SK-N-SH treated with all-trans-retinoic acid at 6 μM for 48 hours (cell line): ENCODE measurements at regions not wholly inside any gene's neighbourhood (a gene's known extent, or its start where the extent isn't known, plus 50 kb on each side); places are given as distances from the start of the nearest gene placed in this dataset.
"Not testable (repeated sequence)": the region's sequence is repeated elsewhere in the genome, so short reads cannot be mapped to it uniquely, and the experiment has no call there.

Experiments used
- ARNTL ChIP-seq: fragments of 450-650 bp; formaldehyde crosslinking; IDR thresholded peaks from 2 replicates; pipeline ENCODE4 v1.5.0; 2020; ENCODE audit warnings: low read depth, mild to moderate bottlenecking, moderate library complexity, borderline replicate concordance
- CSDC2 ChIP-seq: fragments of 250-450 bp; sonication (Bioruptor Pico); IDR thresholded peaks from 2 replicates; pipeline ENCODE4 v1.5.0; 2020; ENCODE audit warnings: mild to moderate bottlenecking, moderate library complexity
- ESRRG ChIP-seq: fragments of 250-450 bp; sonication (Bioruptor Pico); IDR thresholded peaks from 2 replicates; pipeline ENCODE4 v1.6.1; 2021; ENCODE audit warnings: mild to moderate bottlenecking
- GLIS3 ChIP-seq: fragments of 250-450 bp; sonication (Bioruptor Pico); IDR thresholded peaks from 2 replicates; pipeline ENCODE4 v1.5.0; 2020; ENCODE audit warnings: mild to moderate bottlenecking, moderate library complexity
- PPARA ChIP-seq: fragments of 250-450 bp; sonication (Bioruptor Pico); IDR thresholded peaks from 2 replicates; pipeline ENCODE4 v1.5.0; 2020; ENCODE audit warnings: mild to moderate bottlenecking, borderline replicate concordance
- RARB ChIP-seq: fragments of 250-450 bp; sonication (Bioruptor Pico); IDR thresholded peaks from 2 replicates; pipeline ENCODE4 v1.8.0; 2021; ENCODE audit warnings: mild to moderate bottlenecking, moderate library complexity
- TOX ChIP-seq: fragments of 250-450 bp; sonication (Bioruptor Pico); IDR thresholded peaks from 2 replicates; pipeline ENCODE4 v1.8.0; 2021; ENCODE audit warnings: mild to moderate bottlenecking, moderate library complexity, borderline replicate concordance
- ZFP30 ChIP-seq: fragments of 450-650 bp; formaldehyde crosslinking; IDR thresholded peaks from 2 replicates; pipeline ENCODE4 v1.5.0; 2022; ENCODE audit warnings: mild to moderate bottlenecking, moderate library complexity
- ZNF565 ChIP-seq: fragments of 450-650 bp; formaldehyde crosslinking; conservative IDR thresholded peaks from 2 replicates; pipeline ENCODE4 v1.5.0; 2020; ENCODE audit warnings: low read depth, mild to moderate bottlenecking, moderate library complexity
- ZNF8 ChIP-seq: fragments of 450-650 bp; formaldehyde crosslinking; IDR thresholded peaks from 2 replicates; pipeline ENCODE4 v1.5.0; 2020; ENCODE audit warnings: mild to moderate bottlenecking, moderate library complexity
- TF ChIP-seq, protein P1 (sequence below): fragments of 250-450 bp; sonication (Bioruptor Pico); IDR thresholded peaks from 2 replicates; pipeline ENCODE4 v1.5.1; 2020; ENCODE audit warnings: low read depth, mild to moderate bottlenecking, moderate library complexity
- TF ChIP-seq, protein P2 (sequence below): fragments of 250-450 bp; sonication (Bioruptor Pico); IDR thresholded peaks from 2 replicates; pipeline ENCODE4 v1.5.1; 2021; ENCODE audit warnings: mild to moderate bottlenecking, moderate library complexity
- TF ChIP-seq, protein P3 (sequence below): fragments of 250-450 bp; sonication (Bioruptor Pico); IDR thresholded peaks from 2 replicates; pipeline ENCODE4 v1.8.0; 2020; ENCODE audit warnings: mild to moderate bottlenecking, moderate library complexity, borderline replicate concordance
- TF ChIP-seq, protein P4 (sequence below): fragments of 250-450 bp; sonication (Bioruptor Pico); IDR thresholded peaks from 2 replicates; pipeline ENCODE4 v1.5.0; 2020; ENCODE audit warnings: mild to moderate bottlenecking, moderate library complexity

DNA sequence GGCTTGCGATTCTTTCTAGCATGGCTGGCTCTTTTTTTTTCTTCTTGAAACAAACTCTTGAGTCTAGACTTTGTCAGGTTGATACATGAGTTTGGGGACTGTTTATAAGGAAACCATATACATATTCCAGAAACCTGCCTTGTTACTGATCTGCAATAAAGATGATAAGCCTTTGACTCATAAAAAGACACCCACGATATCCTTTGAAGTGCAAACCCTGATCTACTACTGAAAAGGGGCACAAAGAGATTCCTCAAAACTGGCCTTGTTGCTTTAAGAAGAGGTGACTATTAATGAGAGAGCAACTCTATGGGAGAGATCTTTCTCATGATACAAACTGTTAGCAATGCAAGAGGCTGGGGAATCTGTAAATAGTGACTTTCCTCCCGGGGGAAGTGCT is 247.1 kb downstream of the ANKRD30B start:
- TF ChIP-seq, protein P1, sequence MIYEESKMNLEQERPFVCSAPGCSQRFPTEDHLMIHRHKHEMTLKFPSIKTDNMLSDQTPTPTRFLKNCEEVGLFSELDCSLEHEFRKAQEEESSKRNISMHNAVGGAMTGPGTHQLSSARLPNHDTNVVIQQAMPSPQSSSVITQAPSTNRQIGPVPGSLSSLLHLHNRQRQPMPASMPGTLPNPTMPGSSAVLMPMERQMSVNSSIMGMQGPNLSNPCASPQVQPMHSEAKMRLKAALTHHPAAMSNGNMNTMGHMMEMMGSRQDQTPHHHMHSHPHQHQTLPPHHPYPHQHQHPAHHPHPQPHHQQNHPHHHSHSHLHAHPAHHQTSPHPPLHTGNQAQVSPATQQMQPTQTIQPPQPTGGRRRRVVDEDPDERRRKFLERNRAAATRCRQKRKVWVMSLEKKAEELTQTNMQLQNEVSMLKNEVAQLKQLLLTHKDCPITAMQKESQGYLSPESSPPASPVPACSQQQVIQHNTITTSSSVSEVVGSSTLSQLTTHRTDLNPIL (CRISPR knock-in tag), result not testable (repeated sequence)
- not testable (repeated sequence) for TF ChIP-seq ZFP30 (CRISPR knock-in tag); GLIS3 (CRISPR knock-in tag); RARB (CRISPR knock-in tag); ZNF565; PPARA; ARNTL (CRISPR knock-in tag); ESRRG (CRISPR knock-in tag); CSDC2 (CRISPR knock-in tag); ZNF8 (CRISPR knock-in tag); TOX (CRISPR knock-in tag)
- TF ChIP-seq, protein P2, sequence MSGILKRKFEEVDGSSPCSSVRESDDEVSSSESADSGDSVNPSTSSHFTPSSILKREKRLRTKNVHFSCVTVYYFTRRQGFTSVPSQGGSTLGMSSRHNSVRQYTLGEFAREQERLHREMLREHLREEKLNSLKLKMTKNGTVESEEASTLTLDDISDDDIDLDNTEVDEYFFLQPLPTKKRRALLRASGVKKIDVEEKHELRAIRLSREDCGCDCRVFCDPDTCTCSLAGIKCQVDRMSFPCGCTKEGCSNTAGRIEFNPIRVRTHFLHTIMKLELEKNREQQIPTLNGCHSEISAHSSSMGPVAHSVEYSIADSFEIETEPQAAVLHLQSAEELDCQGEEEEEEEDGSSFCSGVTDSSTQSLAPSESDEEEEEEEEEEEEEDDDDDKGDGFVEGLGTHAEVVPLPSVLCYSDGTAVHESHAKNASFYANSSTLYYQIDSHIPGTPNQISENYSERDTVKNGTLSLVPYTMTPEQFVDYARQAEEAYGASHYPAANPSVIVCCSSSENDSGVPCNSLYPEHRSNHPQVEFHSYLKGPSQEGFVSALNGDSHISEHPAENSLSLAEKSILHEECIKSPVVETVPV (CRISPR knock-in tag), result not testable (repeated sequence)
- TF ChIP-seq, protein P3, sequence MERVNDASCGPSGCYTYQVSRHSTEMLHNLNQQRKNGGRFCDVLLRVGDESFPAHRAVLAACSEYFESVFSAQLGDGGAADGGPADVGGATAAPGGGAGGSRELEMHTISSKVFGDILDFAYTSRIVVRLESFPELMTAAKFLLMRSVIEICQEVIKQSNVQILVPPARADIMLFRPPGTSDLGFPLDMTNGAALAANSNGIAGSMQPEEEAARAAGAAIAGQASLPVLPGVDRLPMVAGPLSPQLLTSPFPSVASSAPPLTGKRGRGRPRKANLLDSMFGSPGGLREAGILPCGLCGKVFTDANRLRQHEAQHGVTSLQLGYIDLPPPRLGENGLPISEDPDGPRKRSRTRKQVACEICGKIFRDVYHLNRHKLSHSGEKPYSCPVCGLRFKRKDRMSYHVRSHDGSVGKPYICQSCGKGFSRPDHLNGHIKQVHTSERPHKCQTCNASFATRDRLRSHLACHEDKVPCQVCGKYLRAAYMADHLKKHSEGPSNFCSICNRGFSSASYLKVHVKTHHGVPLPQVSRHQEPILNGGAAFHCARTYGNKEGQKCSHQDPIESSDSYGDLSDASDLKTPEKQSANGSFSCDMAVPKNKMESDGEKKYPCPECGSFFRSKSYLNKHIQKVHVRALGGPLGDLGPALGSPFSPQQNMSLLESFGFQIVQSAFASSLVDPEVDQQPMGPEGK, result not testable (repeated sequence)
- TF ChIP-seq, protein P4, sequence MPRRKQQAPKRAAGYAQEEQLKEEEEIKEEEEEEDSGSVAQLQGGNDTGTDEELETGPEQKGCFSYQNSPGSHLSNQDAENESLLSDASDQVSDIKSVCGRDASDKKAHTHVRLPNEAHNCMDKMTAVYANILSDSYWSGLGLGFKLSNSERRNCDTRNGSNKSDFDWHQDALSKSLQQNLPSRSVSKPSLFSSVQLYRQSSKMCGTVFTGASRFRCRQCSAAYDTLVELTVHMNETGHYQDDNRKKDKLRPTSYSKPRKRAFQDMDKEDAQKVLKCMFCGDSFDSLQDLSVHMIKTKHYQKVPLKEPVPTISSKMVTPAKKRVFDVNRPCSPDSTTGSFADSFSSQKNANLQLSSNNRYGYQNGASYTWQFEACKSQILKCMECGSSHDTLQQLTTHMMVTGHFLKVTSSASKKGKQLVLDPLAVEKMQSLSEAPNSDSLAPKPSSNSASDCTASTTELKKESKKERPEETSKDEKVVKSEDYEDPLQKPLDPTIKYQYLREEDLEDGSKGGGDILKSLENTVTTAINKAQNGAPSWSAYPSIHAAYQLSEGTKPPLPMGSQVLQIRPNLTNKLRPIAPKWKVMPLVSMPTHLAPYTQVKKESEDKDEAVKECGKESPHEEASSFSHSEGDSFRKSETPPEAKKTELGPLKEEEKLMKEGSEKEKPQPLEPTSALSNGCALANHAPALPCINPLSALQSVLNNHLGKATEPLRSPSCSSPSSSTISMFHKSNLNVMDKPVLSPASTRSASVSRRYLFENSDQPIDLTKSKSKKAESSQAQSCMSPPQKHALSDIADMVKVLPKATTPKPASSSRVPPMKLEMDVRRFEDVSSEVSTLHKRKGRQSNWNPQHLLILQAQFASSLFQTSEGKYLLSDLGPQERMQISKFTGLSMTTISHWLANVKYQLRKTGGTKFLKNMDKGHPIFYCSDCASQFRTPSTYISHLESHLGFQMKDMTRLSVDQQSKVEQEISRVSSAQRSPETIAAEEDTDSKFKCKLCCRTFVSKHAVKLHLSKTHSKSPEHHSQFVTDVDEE (CRISPR knock-in tag), result not testable (repeated sequence)
